ENCODE measurements at regions not wholly inside any gene's neighbourhood (a gene's known extent, or its start where the extent isn't known, plus 50 kb on each side); places are given as distances from the start of the nearest gene placed in this dataset.
"Not testable (repeated sequence)": the region's sequence is repeated elsewhere in the genome, so short reads cannot be mapped to it uniquely, and the experiment has no call there.

GRCh38 chr1:121041497-121041896 is 142.6 kb downstream of the FAM72B start:
- H2AFZ ChIP-seq; BruUV-seq (replicated peaks); H3K79me2 ChIP-seq (ENCODE audit: low read depth); H3K4me3 ChIP-seq; H3K4me2 ChIP-seq; CTCF ChIA-PET; H3K9me2 ChIP-seq (ENCODE audit: insufficient read depth); H3K27me3 ChIP-seq (ENCODE audit: insufficient read depth, low read depth); intact Hi-C loops (cut with micrococcal nuclease; ENCODE audit: unreplicated experiment); H3K4me1 ChIP-seq (replicated peaks; ENCODE audit: insufficient read depth); H4K20me1 ChIP-seq (ENCODE audit: insufficient read depth); DNase-seq; H3F3A ChIP-seq (ENCODE audit: insufficient read depth, low read depth); H3K27ac ChIP-seq; H3K36me3 ChIP-seq (ENCODE audit: low read depth); H3K9me3 ChIP-seq (ENCODE audit: insufficient read depth, low read depth); POLR2A ChIA-PET (ENCODE audit: unreplicated experiment): not testable (repeated sequence)

- H3K4me2 ChIP-seq; H4K20me1 ChIP-seq (ENCODE audit: insufficient read depth); H3K4me1 ChIP-seq (replicated peaks; ENCODE audit: insufficient read depth); H3K27me3 ChIP-seq (ENCODE audit: insufficient read depth, low read depth); H3F3A ChIP-seq (ENCODE audit: insufficient read depth, low read depth); BruUV-seq (replicated peaks); H3K79me2 ChIP-seq (ENCODE audit: low read depth); H3K27ac ChIP-seq; intact Hi-C loops (cut with micrococcal nuclease; ENCODE audit: unreplicated experiment); H3K4me3 ChIP-seq; POLR2A ChIA-PET (ENCODE audit: unreplicated experiment); H3K9me2 ChIP-seq (ENCODE audit: insufficient read depth); H2AFZ ChIP-seq; H3K36me3 ChIP-seq (ENCODE audit: low read depth); DNase-seq; H3K9me3 ChIP-seq (ENCODE audit: insufficient read depth, low read depth); CTCF ChIA-PET: not testable (repeated sequence)
Observed at GRCh38 chr1:121042882-121043281, 141.3 kb downstream of the FAM72B start.

- BruUV-seq (replicated peaks); H3K4me1 ChIP-seq (replicated peaks; ENCODE audit: insufficient read depth); H2AFZ ChIP-seq; H3K79me2 ChIP-seq (ENCODE audit: low read depth); intact Hi-C loops (cut with micrococcal nuclease; ENCODE audit: unreplicated experiment); H3F3A ChIP-seq (ENCODE audit: insufficient read depth, low read depth); H4K20me1 ChIP-seq (ENCODE audit: insufficient read depth); CTCF ChIA-PET; DNase-seq; H3K9me2 ChIP-seq (ENCODE audit: insufficient read depth); H3K27me3 ChIP-seq (ENCODE audit: insufficient read depth, low read depth); H3K27ac ChIP-seq; H3K4me3 ChIP-seq; H3K36me3 ChIP-seq (ENCODE audit: low read depth); POLR2A ChIA-PET (ENCODE audit: unreplicated experiment); H3K9me3 ChIP-seq (ENCODE audit: insufficient read depth, low read depth); H3K4me2 ChIP-seq: not testable (repeated sequence)
Observed at GRCh38 chr1:121048293-121048752, 135.8 kb downstream of the FAM72B start.

GRCh38 chr1:121048769-121049443 is 135.2 kb downstream of the FAM72B start:
- H3K4me2 ChIP-seq; H3K36me3 ChIP-seq (ENCODE audit: low read depth); DNase-seq; H3F3A ChIP-seq (ENCODE audit: insufficient read depth, low read depth); POLR2A ChIA-PET (ENCODE audit: unreplicated experiment); H4K20me1 ChIP-seq (ENCODE audit: insufficient read depth); H3K9me2 ChIP-seq (ENCODE audit: insufficient read depth); intact Hi-C loops (cut with micrococcal nuclease; ENCODE audit: unreplicated experiment); BruUV-seq (replicated peaks); H3K4me1 ChIP-seq (replicated peaks; ENCODE audit: insufficient read depth); CTCF ChIA-PET; H3K27me3 ChIP-seq (ENCODE audit: insufficient read depth, low read depth); H3K9me3 ChIP-seq (ENCODE audit: insufficient read depth, low read depth); H2AFZ ChIP-seq; H3K27ac ChIP-seq; H3K4me3 ChIP-seq; H3K79me2 ChIP-seq (ENCODE audit: low read depth): not testable (repeated sequence)

GRCh38 chr1:121050097-121050496 is 134.0 kb downstream of the FAM72B start:
- H3K9me2 ChIP-seq (ENCODE audit: insufficient read depth); H3K27ac ChIP-seq; POLR2A ChIA-PET (ENCODE audit: unreplicated experiment); BruUV-seq (replicated peaks); H2AFZ ChIP-seq; H3K9me3 ChIP-seq (ENCODE audit: insufficient read depth, low read depth); H3F3A ChIP-seq (ENCODE audit: insufficient read depth, low read depth); H3K4me2 ChIP-seq; H4K20me1 ChIP-seq (ENCODE audit: insufficient read depth); intact Hi-C loops (cut with micrococcal nuclease; ENCODE audit: unreplicated experiment); H3K79me2 ChIP-seq (ENCODE audit: low read depth); H3K27me3 ChIP-seq (ENCODE audit: insufficient read depth, low read depth); H3K36me3 ChIP-seq (ENCODE audit: low read depth); DNase-seq; H3K4me3 ChIP-seq; H3K4me1 ChIP-seq (replicated peaks; ENCODE audit: insufficient read depth); CTCF ChIA-PET: not testable (repeated sequence)

GRCh38 chr1:121051161-121051790 is 132.9 kb downstream of the FAM72B start:
- H2AFZ ChIP-seq; H3K79me2 ChIP-seq (ENCODE audit: low read depth); H3K27ac ChIP-seq; H4K20me1 ChIP-seq (ENCODE audit: insufficient read depth); H3K27me3 ChIP-seq (ENCODE audit: insufficient read depth, low read depth); POLR2A ChIA-PET (ENCODE audit: unreplicated experiment); DNase-seq; BruUV-seq (replicated peaks); H3F3A ChIP-seq (ENCODE audit: insufficient read depth, low read depth); H3K4me2 ChIP-seq; CTCF ChIA-PET; intact Hi-C loops (cut with micrococcal nuclease; ENCODE audit: unreplicated experiment); H3K36me3 ChIP-seq (ENCODE audit: low read depth); H3K4me3 ChIP-seq; H3K9me2 ChIP-seq (ENCODE audit: insufficient read depth); H3K9me3 ChIP-seq (ENCODE audit: insufficient read depth, low read depth); H3K4me1 ChIP-seq (replicated peaks; ENCODE audit: insufficient read depth): not testable (repeated sequence)

- CTCF ChIA-PET; H3K27me3 ChIP-seq (ENCODE audit: insufficient read depth, low read depth); H3K79me2 ChIP-seq (ENCODE audit: low read depth); POLR2A ChIA-PET (ENCODE audit: unreplicated experiment); H3F3A ChIP-seq (ENCODE audit: insufficient read depth, low read depth); H3K9me2 ChIP-seq (ENCODE audit: insufficient read depth); H3K36me3 ChIP-seq (ENCODE audit: low read depth); DNase-seq; intact Hi-C loops (cut with micrococcal nuclease; ENCODE audit: unreplicated experiment); H3K4me2 ChIP-seq; H2AFZ ChIP-seq; H3K4me3 ChIP-seq; H3K4me1 ChIP-seq (replicated peaks; ENCODE audit: insufficient read depth); H3K27ac ChIP-seq; H3K9me3 ChIP-seq (ENCODE audit: insufficient read depth, low read depth); H4K20me1 ChIP-seq (ENCODE audit: insufficient read depth); BruUV-seq (replicated peaks): not testable (repeated sequence)
Observed at GRCh38 chr1:121052081-121052660, 132.0 kb downstream of the FAM72B start.
